PC-3 (cell line): ENCODE measurements at regions not wholly inside any gene's neighbourhood (a gene's known extent, or its start where the extent isn't known, plus 50 kb on each side); places are given as distances from the start of the nearest gene placed in this dataset.

Experiments
- ATAC-seq: fragments of 200-7000 bp; cut with Tn5 transposase; 2 replicates; pipeline ENCODE4 v1.9.1; 2020; ENCODE audit warnings: mild to moderate bottlenecking, moderate library complexity
- BruUV-seq: library from RNA; stranded (reverse); fragments of 400-500 nt; replicated peaks from 2 replicates; lab custom pipeline; 2021; lab: Mats Ljungman, UMichigan
- CTCF ChIA-PET: fragments of 300-600 bp; sonication (Branson Sonifier 250); formaldehyde crosslinking; loops from one replicate; lab custom pipeline; 2022; ENCODE audit warnings: antibody characterized with exemption; lab: Charles Lee
- POLR2A ChIA-PET: fragments of 300-600 bp; sonication (Branson Sonifier 250); formaldehyde crosslinking; loops from one replicate; lab custom pipeline; 2022; ENCODE audit warnings: antibody characterized with exemption; ENCODE audit not compliant: unreplicated experiment; lab: Charles Lee
- DNase-seq: peaks from one replicate; pipeline ENCODE4 v3.0.0-alpha.2; 2015
- H2AFZ ChIP-seq: fragments of 300-600 bp; sonication (generic); 2 replicates; pipeline ENCODE4 v1.6.0; 2016; ENCODE audit warnings: antibody characterized with exemption, low read length
- H3F3A ChIP-seq: fragments of 300-600 bp; sonication (generic); one replicate; pipeline ENCODE4 v1.6.0; 2017; ENCODE audit warnings: antibody characterized with exemption, low read length, control low read depth, mild to moderate bottlenecking; ENCODE audit not compliant: unreplicated experiment
- H3K27ac ChIP-seq: fragments of 300-600 bp; sonication (generic); 2 replicates; pipeline ENCODE4 v1.5.1; 2016; ENCODE audit warnings: mild to moderate bottlenecking, low read length
- H3K27me3 ChIP-seq: fragments of 300-600 bp; sonication (generic); 2 replicates; pipeline ENCODE4 v1.6.1; 2016; ENCODE audit warnings: low read length, mixed read lengths
- H3K36me3 ChIP-seq: fragments of 300-600 bp; sonication (generic); 2 replicates; pipeline ENCODE4 v1.6.1; 2016; ENCODE audit warnings: low read depth, mixed run types, low read length, mixed read lengths
- H3K4me1 ChIP-seq: fragments of 300-600 bp; sonication (generic); 2 replicates; pipeline ENCODE4 v1.5.1; 2016; ENCODE audit warnings: low read length; ENCODE audit not compliant: insufficient read depth
- H3K4me2 ChIP-seq: fragments of 300-600 bp; sonication (generic); 2 replicates; pipeline ENCODE4 v1.6.0; 2016; ENCODE audit warnings: low read length
- H3K4me3 ChIP-seq: fragments of 300-600 bp; sonication (generic); 2 replicates; pipeline ENCODE4 v1.5.1; 2016; ENCODE audit warnings: mild to moderate bottlenecking, low read length, mixed read lengths
- H3K79me2 ChIP-seq: fragments of 300-600 bp; sonication (generic); 2 replicates; pipeline ENCODE4 v1.6.1; 2017; ENCODE audit warnings: low read length, mixed read lengths
- H3K9ac ChIP-seq: fragments of 300-600 bp; sonication (generic); 2 replicates; pipeline ENCODE4 v1.6.0; 2016; ENCODE audit warnings: mild to moderate bottlenecking, low read length
- H3K9me2 ChIP-seq: fragments of 300-600 bp; sonication (generic); replicated peaks from 2 replicates; pipeline ENCODE4 v1.6.1; 2016; ENCODE audit warnings: mixed run types, low read length, mixed read lengths
- H3K9me3 ChIP-seq: fragments of 300-600 bp; sonication (generic); 2 replicates; pipeline ENCODE4 v1.6.1; 2016; ENCODE audit warnings: low read length, mixed read lengths
- H4K20me1 ChIP-seq: fragments of 300-600 bp; sonication (generic); 2 replicates; pipeline ENCODE4 v1.6.1; 2016; ENCODE audit warnings: low read length, mixed read lengths
- EZH2 ChIP-seq: fragments of 300-600 bp; sonication (generic); IDR thresholded peaks from one replicate; pipeline ENCODE4 v1.6.1; 2017; ENCODE audit warnings: antibody characterized with exemption, mild to moderate bottlenecking, low read length; ENCODE audit not compliant: unreplicated experiment
- EZH2phosphoT487 ChIP-seq: fragments of 300-600 bp; sonication (generic); IDR thresholded peaks from 2 replicates; pipeline ENCODE4 v1.6.1; 2018; ENCODE audit warnings: mild to moderate bottlenecking, antibody characterized with exemption, low read length, borderline replicate concordance
- intact Hi-C: fragments of 100-400 bp; cut with micrococcal nuclease; formaldehyde crosslinking; loops from 2 replicates; pipeline ENCODE4 v1.9.0; 2023
- TF ChIP-seq, protein P1 (sequence below): fragments of 300-600 bp; sonication (generic); conservative IDR thresholded peaks from 2 replicates; pipeline ENCODE4 v1.5.1; 2017; ENCODE audit warnings: antibody characterized with exemption, low read depth, mild to moderate bottlenecking, low read length

GRCh38 chr4:36511785-36512184 lies 230.4 kb downstream of the DTHD1 start:
- no peak for TF ChIP-seq EZH2phosphoT487
- no peak for TF ChIP-seq EZH2
- TF ChIP-seq, protein P1, sequence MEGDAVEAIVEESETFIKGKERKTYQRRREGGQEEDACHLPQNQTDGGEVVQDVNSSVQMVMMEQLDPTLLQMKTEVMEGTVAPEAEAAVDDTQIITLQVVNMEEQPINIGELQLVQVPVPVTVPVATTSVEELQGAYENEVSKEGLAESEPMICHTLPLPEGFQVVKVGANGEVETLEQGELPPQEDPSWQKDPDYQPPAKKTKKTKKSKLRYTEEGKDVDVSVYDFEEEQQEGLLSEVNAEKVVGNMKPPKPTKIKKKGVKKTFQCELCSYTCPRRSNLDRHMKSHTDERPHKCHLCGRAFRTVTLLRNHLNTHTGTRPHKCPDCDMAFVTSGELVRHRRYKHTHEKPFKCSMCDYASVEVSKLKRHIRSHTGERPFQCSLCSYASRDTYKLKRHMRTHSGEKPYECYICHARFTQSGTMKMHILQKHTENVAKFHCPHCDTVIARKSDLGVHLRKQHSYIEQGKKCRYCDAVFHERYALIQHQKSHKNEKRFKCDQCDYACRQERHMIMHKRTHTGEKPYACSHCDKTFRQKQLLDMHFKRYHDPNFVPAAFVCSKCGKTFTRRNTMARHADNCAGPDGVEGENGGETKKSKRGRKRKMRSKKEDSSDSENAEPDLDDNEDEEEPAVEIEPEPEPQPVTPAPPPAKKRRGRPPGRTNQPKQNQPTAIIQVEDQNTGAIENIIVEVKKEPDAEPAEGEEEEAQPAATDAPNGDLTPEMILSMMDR: no peak
- no peak overlapping the region for H3K4me3 ChIP-seq
- no peaks in the 10 kb centered on the region for H4K20me1 ChIP-seq
- no peak overlapping the region for H3K27ac ChIP-seq
- H3K79me2 ChIP-seq: no peaks in the 10 kb centered on the region
- H3K9me2 ChIP-seq: no peaks in the 10 kb centered on the region
- H2AFZ ChIP-seq: no peak overlapping the region
- H3K9me3 ChIP-seq: no peaks in the 10 kb centered on the region
- CTCF ChIA-PET: no interaction called here
- H3K27me3 ChIP-seq: no peaks in the 10 kb centered on the region
- no peaks in the 10 kb centered on the region for H3K36me3 ChIP-seq
- no peak overlapping the region for H3K4me2 ChIP-seq
- H3K4me1 ChIP-seq: no peaks in the 10 kb centered on the region
- no peak overlapping the region for H3K9ac ChIP-seq
- DNase-seq: no peak
- no TSS peak for BruUV-seq
- no peaks in the 10 kb centered on the region for H3F3A ChIP-seq
- no peak for ATAC-seq
- POLR2A ChIA-PET: no interaction called here
- intact Hi-C loops: no loop called here

DNA sequence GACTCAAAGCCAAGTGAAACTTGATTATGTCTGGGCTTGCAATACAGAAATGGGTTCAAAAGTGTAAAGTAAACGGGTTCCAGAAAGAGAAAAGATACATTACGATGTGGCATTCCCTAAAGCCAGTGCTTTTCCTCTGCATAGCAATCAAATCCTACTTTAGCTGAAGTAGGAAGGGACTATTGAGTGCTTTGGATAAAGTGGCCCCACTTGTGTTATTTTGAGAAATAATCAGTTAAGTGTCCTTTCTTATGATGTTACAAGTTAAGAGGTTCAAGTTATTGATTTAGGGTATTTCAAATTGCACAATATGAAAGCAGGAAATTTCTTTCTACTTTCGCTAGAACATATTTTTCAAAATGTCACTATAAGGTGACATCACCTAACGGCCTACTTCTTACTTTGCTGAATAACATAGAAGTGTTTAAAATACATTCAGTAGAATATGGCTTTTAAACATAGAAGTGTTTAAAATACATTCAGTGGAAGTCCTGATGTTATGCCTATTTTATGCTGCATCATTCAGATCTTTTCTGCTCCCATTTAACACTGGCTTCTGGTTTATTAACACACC lies 235.2 kb downstream of the DTHD1 start:
- POLR2A ChIA-PET: no interaction called here
- ATAC-seq: no peak
- intact Hi-C loops: no loop called here

DNA sequence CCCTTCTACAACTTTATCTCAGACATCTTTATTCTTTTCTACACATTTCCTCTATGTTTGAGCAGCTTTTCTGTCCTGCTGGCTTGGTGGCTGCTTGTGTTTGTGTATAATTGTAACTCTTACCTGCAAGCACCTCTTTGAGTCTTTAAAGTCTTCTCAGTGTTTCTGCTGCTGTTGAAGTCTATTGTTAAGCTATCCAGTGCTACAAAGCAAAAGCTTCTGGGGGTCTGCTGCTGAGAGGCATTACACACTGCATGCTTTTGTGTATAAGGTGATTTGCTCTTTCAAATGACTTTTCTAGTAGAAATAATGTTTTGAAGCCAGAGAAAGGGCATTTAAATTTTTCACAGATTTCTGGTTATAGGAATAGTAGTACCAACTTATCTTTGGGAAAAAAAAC lies 241.8 kb downstream of the DTHD1 start:
- Histone ChIP-seq H3K9me3 (peaks cover 6% of the 10 kb centered on the region), H3K79me2 (no peaks in the 10 kb centered on the region), H4K20me1 (no peaks in the 10 kb centered on the region), H3K27me3 (no peaks in the 10 kb centered on the region), H3K36me3 (no peaks in the 10 kb centered on the region), H3K27ac (no peak overlapping the region), H3K4me1 (no peaks in the 10 kb centered on the region), H2AFZ (no peak overlapping the region), H3K9me2 (no peaks in the 10 kb centered on the region), H3F3A (no peaks in the 10 kb centered on the region), H3K4me2 (no peak overlapping the region), H3K4me3 (no peak overlapping the region), H3K9ac (no peak overlapping the region)
- ChIA-PET CTCF (no interaction called here), POLR2A (no interaction called here)
- TF ChIP-seq EZH2 (no peak), EZH2phosphoT487 (no peak)
- TF ChIP-seq, protein P1: no peak
- no TSS peak for BruUV-seq
- intact Hi-C loops: no loop called here
- DNase-seq: no peak
- no peak for ATAC-seq

More for the DNA sequence above, 235.2 kb downstream of the DTHD1 start:
- no peak for DNase-seq
- H3K4me2 ChIP-seq: no peak overlapping the region
- no peaks in the 10 kb centered on the region for H3K36me3 ChIP-seq
- no peak overlapping the region for H3K4me3 ChIP-seq
- no peak overlapping the region for H3K27ac ChIP-seq
- H3K9me3 ChIP-seq: no peaks in the 10 kb centered on the region
- CTCF ChIA-PET: no interaction called here
- H3K27me3 ChIP-seq: no peaks in the 10 kb centered on the region
- BruUV-seq: no TSS peak
- no peaks in the 10 kb centered on the region for H3K9me2 ChIP-seq
- H3K4me1 ChIP-seq: no peaks in the 10 kb centered on the region
- H3K9ac ChIP-seq: no peak overlapping the region
- no peaks in the 10 kb centered on the region for H3K79me2 ChIP-seq
- H3F3A ChIP-seq: no peaks in the 10 kb centered on the region
- TF ChIP-seq EZH2phosphoT487: no peak
- TF ChIP-seq, protein P1: no peak
- no peak for TF ChIP-seq EZH2
- H4K20me1 ChIP-seq: no peaks in the 10 kb centered on the region
- H2AFZ ChIP-seq: no peak overlapping the region
